Activated CD8-positive, alpha-beta memory T cell treated with anti-CD3 and anti-CD28 coated beads for 36 hours (primary cell): ENCODE measurements at regions not wholly inside any gene's neighbourhood (a gene's known extent, or its start where the extent isn't known, plus 50 kb on each side); places are given as distances from the start of the nearest gene placed in this dataset.
"Not testable (repeated sequence)": the region's sequence is repeated elsewhere in the genome, so short reads cannot be mapped to it uniquely, and the experiment has no call there.

Source experiments
- CTCF ChIA-PET: fragments of 350-600 bp; sonication (Branson Sonifier 250); formaldehyde crosslinking; loops from one replicate; lab custom pipeline; 2021; ENCODE audit warnings: antibody characterized with exemption; lab: Charles Lee
- POLR2A ChIA-PET: fragments of 350-600 bp; sonication (Branson Sonifier 250); formaldehyde crosslinking; loops from one replicate; lab custom pipeline; 2021; ENCODE audit warnings: antibody characterized with exemption; lab: Charles Lee

DNA sequence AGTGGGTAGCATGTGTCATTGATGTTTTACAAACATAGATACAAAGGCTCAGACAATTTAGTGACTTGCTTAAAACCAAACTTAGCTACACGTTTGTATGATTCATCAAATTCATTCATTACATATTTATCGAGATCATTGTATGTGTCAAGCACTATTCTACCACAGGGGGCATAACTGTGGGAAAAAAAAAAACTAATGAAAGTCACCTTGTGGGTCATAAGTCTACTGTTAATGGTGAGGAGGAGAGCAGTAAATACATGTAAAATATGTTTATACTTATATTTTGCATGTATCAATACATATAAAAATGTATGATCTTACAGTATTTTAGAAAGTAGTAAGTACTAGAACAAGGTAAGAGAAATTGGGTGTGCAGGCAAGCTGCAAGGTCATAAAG lies 933.8 kb downstream of the IPMK start:
- POLR2A ChIA-PET = no interaction called here
- CTCF ChIA-PET = no interaction called here

DNA sequence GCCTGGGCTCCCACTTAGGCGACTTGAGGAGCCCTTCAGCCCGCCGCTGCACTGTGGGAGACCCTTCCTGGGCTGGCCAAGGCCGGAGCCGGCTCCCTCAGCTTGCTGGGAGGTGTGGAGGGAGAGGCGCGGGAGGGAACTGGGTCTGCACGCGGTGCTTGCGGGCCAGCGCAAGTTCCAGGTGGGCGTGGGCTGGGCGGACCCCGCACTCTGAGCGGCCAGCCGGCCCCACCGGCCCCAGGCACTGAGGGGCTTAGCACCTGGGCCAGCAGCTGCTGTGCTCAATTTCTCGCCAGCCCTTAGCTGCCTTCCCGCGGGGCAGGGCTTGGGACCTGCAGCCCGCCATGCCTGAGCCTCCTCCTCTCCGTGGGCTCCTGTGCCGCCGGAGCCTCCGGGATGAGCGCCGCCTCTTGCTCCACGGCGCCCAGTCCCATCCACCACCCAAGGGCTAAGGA lies 946.3 kb downstream of the IPMK start:
- POLR2A ChIA-PET, CTCF ChIA-PET: not testable (repeated sequence)

DNA sequence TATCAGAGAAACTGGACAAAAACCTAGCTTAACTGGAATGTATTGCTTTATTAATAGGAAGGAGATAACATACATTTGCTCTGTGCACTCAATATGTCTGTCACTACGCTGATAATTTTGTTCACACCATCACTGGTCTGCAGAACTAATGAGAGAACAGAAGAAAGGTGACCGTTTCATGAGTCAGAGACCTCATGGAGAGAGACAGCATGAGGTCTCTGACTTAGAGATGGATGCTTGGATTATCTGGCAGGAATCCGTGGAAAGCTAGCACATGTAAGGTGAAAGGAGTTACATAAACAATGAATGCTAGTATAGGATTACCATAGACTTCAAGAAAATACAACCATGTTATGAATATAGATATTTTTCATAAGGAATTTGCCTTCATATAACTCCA lies 947.3 kb downstream of the IPMK start:
- CTCF ChIA-PET = interaction anchor here (0.7 kb wide), 1 partner anchor 89 kb away, joined by 3 read pairs; no protein-coding TSS in a partner anchor
- POLR2A ChIA-PET = no interaction called here

DNA sequence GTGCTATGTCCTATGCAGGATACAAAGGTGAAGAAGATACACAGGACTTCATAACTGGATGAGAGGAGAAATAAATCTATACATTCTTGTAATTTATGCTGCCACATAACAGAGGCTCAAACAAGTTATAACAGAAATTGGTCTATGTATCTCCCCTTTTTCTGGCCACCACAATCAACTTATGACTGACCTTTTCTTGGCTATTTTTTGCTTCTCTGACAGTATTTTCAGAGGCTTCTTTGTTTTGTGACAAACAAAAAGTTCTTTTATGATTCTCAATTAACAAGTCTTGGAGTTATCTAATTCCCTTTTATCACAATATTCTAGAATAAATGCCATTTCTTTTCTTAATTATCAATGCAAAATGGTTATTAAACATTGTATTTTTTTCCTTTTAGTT lies 953.0 kb upstream of the ZWINT start:
- ChIA-PET CTCF (no interaction called here), POLR2A (no interaction called here)

DNA sequence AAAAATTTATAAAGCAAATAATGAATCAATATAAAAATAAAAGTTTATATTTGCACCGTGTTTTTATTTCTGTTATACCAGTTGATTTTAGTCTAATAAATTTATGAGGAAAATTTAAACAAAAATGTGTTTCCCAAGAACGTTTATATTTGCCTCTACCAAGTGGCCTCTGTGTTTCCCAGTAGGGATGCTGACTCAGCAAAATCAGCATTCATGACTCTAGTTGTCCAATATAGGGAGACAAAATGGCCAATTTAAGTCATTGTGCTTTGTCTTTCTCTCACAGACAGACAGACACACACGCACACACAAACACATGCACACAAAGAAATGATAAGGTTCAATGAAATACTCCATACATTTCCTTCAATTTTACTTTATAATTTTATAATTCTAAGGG lies 942.5 kb upstream of the ZWINT start:
- ChIA-PET POLR2A (no interaction called here), CTCF (no interaction called here)

DNA sequence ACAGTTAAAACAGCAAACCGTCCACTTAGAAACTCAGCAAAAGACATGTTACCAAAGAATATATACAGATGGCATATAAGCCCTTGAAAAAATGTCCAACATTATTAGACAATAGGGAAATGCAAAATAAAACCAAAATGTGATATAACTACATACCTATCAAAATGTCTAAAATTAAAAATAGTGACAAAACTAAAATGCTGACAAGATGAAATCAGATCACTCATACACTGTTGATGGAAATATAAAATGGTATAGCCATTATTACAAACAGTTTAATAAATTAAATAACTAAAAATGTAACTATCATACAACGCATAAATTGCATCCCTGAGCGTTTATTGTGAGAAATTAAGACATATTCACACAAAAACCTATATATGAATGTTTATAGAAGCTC lies 939.7 kb upstream of the ZWINT start:
- POLR2A ChIA-PET = no interaction called here
- CTCF ChIA-PET = no interaction called here

DNA sequence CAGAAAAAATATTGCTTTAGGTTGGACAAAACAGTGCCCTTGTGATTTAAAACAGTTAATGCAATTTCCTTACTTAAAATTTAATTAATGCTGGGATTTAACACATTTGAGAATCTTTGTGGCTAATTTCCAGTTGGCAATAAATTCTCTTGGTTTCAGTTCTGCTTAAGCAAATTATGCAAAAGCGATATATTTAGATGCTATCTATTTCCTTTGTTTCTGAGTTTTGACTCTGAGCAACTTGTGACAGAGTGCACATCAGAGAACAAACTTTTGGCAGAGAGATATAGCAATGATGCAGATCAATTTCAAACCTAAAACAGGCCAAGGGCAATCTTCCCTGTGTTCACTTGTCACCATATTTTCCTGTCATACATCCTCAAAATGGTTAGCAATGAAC lies 933.6 kb upstream of the ZWINT start:
- CTCF ChIA-PET = no interaction called here

DNA sequence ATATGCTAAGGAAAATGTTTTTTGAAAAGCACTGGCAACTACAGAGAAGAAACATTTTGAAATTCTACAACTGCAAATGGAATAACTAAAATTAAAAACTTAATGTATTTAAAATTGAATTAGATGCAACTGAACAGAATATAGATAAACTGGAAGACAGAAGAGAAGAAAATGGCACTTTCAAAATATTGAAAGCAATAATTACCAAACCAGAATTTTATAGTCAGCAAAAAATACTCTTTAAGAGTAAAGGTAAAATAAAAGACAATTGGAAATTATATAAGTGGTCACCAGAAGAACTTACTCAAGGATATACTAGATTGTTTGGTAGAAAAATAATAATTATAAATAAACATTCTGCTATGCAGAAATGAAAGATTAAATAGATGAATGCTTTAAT lies 927.7 kb upstream of the ZWINT start:
- POLR2A ChIA-PET = no interaction called here
- CTCF ChIA-PET = no interaction called here

More for the DNA sequence above, 933.6 kb upstream of the ZWINT start:
- POLR2A ChIA-PET = no interaction called here

DNA sequence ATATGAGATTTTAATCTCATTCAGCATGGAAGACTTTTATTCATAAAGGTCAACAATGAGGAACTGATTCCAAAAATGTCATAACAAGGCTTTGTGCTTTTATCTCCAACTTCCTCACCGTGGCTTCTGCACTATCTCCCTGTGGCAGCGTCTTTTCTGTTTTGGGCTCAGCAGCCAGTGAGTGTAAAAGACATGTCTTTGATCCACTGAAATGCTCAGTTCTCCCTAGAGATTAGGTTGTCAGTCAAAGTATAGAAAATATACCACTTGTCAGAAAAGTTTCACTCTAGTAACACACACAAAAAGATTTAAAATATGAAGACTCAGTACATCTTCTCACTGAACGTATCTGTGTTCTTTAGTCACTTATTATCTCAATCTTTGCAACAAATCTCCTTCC lies 901.8 kb upstream of the ZWINT start:
- ChIA-PET CTCF (no interaction called here), POLR2A (no interaction called here)

DNA sequence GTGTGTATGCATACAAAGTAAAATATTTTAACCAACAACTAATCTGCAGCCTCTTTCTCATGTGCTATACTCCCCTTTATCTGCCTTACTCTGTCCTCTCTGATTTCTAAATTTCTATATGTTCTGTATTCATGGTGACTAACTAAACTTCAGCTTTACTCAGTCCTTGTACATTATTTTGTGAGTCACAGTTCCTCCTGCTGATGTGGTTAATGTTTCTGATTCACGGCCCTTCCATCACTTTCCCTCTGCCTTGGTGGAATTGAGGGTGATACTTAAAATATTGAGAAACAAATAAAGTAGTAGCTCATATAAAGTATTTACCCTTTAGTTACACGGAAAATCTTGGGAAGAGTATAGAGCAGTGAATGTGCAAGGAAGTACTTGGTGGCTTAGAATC lies 899.1 kb upstream of the ZWINT start:
- ChIA-PET POLR2A (no interaction called here), CTCF (no interaction called here)

DNA sequence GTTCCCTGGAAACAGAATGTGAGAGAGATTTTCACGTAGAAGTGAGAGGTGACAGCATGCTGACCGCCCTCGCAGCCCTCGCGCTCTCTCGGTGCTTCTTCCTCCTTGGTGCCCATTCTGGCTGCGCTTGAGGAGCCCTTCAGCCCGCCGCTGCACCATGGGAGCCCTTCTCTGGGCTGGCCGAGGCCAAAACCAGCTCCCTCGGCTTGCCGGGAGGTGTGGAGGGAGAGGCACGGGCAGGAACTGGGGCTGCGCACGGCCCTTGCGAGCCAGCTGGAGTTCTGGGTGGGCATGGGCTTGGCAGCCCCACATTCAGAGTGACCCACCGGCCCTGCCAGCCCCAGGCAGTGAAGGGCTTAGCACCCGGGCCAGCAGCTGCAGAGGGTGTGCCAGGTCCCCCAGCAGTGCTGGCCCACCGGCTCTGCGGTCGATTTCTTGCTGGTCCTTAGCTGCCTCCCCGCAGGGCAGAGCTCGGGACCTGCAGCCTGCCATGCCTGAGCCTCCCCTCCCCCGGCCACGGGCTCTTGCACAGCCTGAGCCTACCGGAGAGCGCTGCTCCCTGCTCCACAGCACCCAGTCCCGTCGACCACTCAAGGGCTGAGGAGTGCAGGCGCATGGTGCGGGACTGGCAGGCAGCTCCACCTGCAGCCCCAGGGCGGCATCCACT lies 888.7 kb upstream of the ZWINT start:
- ChIA-PET POLR2A (no interaction called here), CTCF (no interaction called here)

DNA sequence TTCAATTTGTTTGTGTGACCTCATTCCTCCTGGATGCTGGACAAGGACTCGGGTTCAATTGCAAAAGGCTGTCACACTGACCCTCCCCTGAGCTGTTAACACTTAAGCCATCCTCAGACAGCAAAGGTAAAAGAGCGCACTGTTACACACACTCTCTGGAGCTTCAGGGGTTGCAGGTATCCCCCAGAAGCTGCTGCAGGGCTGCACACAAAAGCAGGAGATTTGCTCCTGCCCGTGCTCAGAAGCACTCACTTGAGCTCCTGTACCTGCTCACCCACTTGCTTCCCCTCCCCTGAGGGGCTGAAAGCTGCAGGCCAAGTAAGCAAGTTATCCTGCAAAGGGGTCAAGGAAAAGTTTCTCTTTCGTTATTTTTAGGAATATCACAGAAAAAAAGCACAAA lies 886.2 kb upstream of the ZWINT start:
- ChIA-PET POLR2A (no interaction called here), CTCF (no interaction called here)

DNA sequence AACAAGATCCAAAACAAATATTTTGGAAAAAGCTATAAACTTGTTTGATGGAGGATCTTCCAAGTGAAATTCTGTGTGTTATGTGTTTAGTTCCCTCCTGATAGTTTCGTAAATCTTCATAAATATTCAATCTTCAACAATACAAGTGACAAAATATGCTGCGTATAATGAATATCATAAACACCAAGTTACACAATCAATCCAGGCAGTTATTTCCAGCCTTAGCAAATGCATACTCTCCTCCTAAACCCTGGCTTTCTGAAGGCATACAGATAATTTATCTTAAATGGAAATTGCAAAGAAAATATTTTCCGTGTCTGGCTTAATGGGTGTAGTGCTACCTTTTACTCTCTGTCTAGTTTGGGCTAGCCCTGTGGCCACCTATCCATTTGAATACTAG lies 864.9 kb upstream of the ZWINT start:
- ChIA-PET CTCF (no interaction called here), POLR2A (no interaction called here)

DNA sequence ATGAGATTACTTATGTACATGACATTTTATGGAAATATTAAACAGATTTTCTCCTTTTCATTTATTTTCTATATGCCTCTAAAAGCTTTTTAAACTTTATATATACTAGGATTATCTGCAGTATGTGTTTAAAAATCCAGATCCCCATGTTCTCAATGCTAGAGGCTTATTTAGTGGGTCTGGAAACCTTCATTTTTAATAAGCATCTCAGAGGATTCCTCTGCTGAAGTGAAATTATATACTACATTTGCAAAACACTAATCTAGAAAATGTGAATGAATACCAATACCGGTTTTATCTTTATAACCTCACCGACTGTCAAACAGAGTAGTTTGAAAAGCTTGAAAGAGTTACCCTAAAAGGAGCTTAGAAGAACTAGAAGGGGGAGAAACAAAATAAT lies 863.8 kb upstream of the ZWINT start:
- ChIA-PET CTCF (no interaction called here), POLR2A (no interaction called here)

DNA sequence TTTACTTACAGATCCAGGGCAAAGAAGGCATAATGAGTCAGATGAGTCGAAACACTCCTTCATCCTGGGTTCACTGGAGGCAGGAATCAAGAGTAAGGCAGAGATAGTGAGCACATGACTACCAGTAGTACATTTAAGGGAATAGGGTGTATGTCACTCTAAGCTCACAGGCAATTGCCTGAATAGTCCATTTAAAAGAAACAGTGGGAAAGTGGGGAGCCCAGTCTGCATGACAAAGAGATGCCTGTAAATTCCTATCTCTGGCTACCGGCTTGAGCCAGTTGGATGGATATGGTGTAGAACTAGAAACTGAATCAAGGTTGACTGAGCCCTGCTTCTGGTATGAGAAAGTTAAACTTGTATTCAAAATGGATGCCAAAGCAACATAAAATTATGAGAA lies 861.5 kb upstream of the ZWINT start:
- ChIA-PET CTCF (no interaction called here), POLR2A (no interaction called here)

DNA sequence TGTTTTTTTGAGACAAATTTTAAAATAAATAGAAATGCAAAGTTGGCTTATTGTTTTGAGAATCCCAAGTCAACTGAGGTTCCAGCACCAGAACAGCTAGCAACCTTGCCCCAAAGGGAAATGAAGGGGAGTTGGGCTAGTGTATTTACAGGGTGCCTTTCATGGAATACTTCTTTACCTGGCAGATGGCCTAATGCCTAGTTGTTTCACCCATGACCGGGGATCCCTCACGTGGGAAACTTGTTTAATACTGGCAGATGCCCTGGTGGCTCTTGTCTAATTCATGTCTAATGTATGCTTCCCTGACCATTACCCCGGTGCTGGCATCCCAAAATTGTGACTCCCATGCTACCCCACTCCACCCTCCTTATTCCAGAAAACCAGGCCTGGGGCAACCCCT lies 861.1 kb upstream of the ZWINT start:
- ChIA-PET CTCF (no interaction called here), POLR2A (no interaction called here)

DNA sequence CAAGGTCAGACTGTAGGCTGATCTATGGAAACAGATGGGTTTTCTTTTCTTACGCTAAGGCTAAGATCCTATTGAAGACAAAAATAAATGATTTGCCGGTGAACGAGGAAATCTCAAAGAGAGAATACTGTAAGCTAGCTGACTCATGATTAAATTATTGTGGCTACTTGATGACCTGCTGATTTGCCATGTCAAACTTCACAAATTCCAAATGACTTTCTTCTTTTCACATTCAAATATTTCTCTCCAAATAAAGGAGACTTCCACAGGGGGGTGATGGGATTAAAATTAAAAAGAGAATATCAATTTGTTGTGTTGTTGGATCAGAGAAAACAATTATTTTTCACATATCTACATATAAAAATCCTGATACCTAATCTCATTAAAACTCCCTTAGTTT lies 860.6 kb upstream of the ZWINT start:
- ChIA-PET POLR2A (no interaction called here), CTCF (no interaction called here)

DNA sequence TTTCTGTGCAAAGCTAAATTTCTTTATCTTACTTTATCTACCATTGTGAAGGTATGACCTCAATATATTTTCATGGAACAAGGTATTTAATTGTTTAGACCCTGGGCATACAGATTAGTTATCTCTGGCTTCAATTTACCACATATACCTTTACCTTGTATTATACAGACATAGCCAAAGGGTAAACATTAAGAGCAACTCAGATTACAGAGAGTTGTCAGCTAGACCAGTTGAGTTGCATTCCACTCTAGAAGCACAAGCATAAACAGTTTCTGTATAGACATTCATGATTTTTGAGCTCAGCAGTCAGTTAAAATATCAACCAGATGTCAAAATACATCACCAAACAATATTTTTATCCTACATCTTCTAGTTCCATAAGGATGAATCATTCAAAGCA lies 857.3 kb upstream of the ZWINT start:
- CTCF ChIA-PET = no interaction called here
- POLR2A ChIA-PET = no interaction called here

DNA sequence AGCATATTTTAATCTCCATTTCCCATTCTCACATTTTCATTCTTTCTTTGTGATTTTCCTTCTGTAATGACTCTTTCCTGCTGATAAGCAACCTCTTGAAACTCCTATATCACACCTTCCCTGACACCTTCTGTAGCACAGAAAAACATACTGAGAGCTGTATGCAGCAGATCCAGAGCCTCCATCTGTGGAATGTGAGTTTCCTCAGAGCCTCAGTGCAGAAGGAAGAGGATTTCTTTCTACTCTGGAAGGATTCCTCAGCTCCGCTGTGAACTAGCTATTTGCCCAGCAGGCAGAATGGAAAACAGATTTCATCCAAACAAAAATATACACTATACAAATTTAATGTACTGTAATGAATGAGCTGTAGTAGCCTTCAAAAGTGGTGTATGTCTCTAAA lies 841.3 kb upstream of the ZWINT start:
- CTCF ChIA-PET = no interaction called here
- POLR2A ChIA-PET = no interaction called here

DNA sequence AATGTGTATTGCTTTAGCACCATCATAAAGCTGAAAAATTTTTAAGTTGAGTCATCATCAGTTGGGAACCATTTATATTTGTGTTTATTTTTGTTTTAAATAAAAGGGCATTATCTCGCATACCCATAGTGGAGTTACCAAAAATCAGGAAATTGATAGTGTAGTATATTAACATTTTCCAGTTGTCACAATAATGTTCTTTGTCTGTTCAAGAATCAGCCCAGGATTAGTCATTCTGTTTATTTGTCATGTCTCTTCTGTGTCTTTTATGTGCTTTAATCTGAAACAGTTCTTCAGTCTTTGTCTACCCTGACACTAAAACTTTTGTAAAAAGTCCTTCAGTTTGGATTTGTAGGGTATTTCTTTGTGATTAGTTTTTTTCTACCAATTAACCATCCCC lies 827.8 kb upstream of the ZWINT start:
- CTCF ChIA-PET = no interaction called here
- POLR2A ChIA-PET = no interaction called here

DNA sequence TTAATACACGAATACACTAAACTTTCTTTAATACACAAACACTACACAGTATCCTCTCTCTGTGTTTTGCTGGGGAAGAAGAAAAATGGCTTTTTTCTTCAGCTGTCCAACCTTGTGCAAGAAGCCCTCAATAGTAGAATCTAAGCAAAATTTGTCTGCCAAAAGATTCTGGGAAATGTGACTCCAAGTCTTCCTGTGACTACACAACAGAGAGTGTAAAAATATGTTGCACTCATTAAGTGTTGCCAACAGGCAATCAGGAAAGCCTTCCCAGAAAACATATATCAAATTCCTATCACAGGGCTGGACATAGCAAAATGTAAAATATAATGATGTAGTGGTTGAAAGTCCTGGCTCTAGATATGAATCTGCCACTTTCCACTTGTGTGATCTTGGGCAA lies 825.1 kb upstream of the ZWINT start:
- ChIA-PET CTCF (no interaction called here), POLR2A (no interaction called here)

DNA sequence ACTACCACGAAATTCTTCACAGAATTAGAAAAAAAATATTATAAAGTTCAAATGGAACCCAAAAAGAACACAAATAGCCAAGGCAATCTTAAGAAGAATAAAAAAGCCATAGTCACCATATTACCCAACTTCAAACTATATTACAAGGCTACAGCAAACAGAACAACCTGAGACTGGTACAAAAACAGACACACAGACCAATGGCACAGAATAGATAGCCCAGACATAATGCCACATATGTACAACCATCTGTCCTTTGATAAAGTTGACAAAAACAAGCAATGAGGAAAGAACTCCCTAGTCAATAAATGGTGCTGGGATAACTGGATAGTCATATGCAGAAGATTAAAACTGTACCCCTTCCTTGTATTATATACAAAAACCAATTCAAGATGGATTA lies 808.5 kb upstream of the ZWINT start:
- CTCF ChIA-PET = no interaction called here
- POLR2A ChIA-PET = no interaction called here
